Transverse colon (tissue), 4 donors: ENCODE measurements at regions not wholly inside any gene's neighbourhood (a gene's known extent, or its start where the extent isn't known, plus 50 kb on each side); places are given as distances from the start of the nearest gene placed in this dataset.

ENCODE experiments used
- DNase-seq: peaks from one replicate; pipeline ENCODE4 v3.0.0-alpha.2; 2019
- H3K27ac ChIP-seq, 4 donors: fragments of 200-600 bp; sonication (generic); 2 replicates each; pipeline ENCODE4 v1.5.1; 2016 to 2018; ENCODE audit warnings: inconsistent platforms in 4 of 4
- H3K27me3 ChIP-seq: fragments of 200-600 bp; sonication (generic); 2 replicates; pipeline ENCODE4 v1.5.1; 2017; ENCODE audit warnings: inconsistent platforms
- H3K36me3 ChIP-seq, 4 donors: fragments of 200-600 bp; sonication (generic); 2 replicates each; pipeline ENCODE4 v1.5.1; 2017 to 2019; ENCODE audit warnings: inconsistent platforms in 4 of 4
- H3K4me1 ChIP-seq, 4 donors: fragments of 200-600 bp; sonication (generic); 2 replicates each; pipeline ENCODE4 v1.5.1; 2017 to 2020; ENCODE audit warnings: inconsistent platforms in 4 of 4
- H3K4me3 ChIP-seq, 4 donors: fragments of 200-600 bp; sonication (generic); 1 replicate in 1 of 4; 2 replicates in 3 of 4; pipeline versions ENCODE4 v1.5.1 to v1.6.1; 2017 to 2019; ENCODE audit warnings: inconsistent platforms in 4 of 4
- H3K9me3 ChIP-seq, 2 donors: fragments of 200-600 bp; sonication (generic); 2 replicates each; pipeline ENCODE4 v1.5.1; 2017 to 2019; ENCODE audit warnings: inconsistent platforms in 2 of 2
- EP300 ChIP-seq: sonication (generic); formaldehyde crosslinking; IDR thresholded peaks from one replicate; pipeline ENCODE4 v1.6.1; 2017; ENCODE audit warnings: antibody characterized with exemption, low read depth
- POLR2A ChIP-seq: fragments of 450-650 bp; IDR thresholded peaks from one replicate; pipeline ENCODE4 v1.6.1; 2016; ENCODE audit warnings: antibody characterized with exemption, mild to moderate bottlenecking, moderate library complexity
- POLR2AphosphoS5 ChIP-seq, 3 donors: sonication (generic); formaldehyde crosslinking; IDR thresholded peaks; one replicate each; pipeline ENCODE4 v1.6.1; 2016; ENCODE audit warnings: antibody characterized with exemption in 3 of 3
- WGBS, 2 donors: methylation state at CpG; one replicate each; pipeline ENCODE4 v1.1.5; 2018; ENCODE audit warnings: low coverage in 1 of 2; 5-methylcytosine and 5-hydroxymethylcytosine counted together
- in situ Hi-C, 4 donors: fragments of 200-750 bp; cut with MboI; loops; one replicate each; pipeline versions ENCODE4 v1.15.0 to v1.15.1; 2017; ENCODE audit warnings: low sequenced_read_pairs in 3 of 4, low pct_ligation_motif_present in 1 of 4, low pct_unique_long_range_greater_than_20kb in 1 of 4
- intact Hi-C: fragments of 100-400 bp; cut with DNase I; formaldehyde crosslinking; loops from one replicate; pipeline ENCODE4 v1.15.1; 2023; ENCODE audit warnings: low total_unique reads
- TF ChIP-seq, protein P1 (sequence below), 5 experiments: fragments of 200-600 bp in 3 of 5; fragments of 450-650 bp in 2 of 5; sonication (generic) in 3 of 5; IDR thresholded peaks; 1 replicate in 2 of 5; 2 replicates in 3 of 5; pipeline ENCODE4 v1.5.1; 2016 to 2017; ENCODE audit warnings: antibody characterized with exemption in 5 of 5, inconsistent platforms in 3 of 5, mild to moderate bottlenecking in 2 of 5, moderate library complexity in 1 of 5

DNA sequence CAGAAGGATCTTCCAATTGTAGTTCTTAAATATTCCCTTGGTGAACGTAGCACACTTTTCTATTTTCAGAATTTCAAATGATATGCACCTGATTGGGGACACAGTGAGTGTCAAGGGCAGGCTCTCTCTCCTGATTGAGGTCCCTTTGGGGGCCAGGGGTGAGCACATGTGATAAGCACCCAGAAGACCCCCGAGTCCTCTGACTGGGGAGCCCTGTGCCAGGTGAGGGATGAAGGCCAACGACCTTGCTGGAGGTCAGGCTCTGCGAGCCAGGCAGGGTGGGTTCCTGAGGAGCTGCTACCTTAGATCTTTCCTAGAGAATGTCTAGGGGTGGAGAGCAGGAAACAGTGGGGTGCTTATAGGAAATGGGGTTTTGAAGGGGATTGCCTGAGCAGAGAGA is 1253.9 kb downstream of the BRD1 start:
- WGBS, 2 donors = 54 to 59% methylated on average over 2 to 4 of the region's 4 CpGs
- Histone ChIP-seq H3K4me3 (no peak overlapping the region), H3K27me3 (peaks cover 47% of the 10 kb centered on the region), H3K36me3 (no peaks in the 10 kb centered on the region), H3K4me1 (no peaks in the 10 kb centered on the region), H3K9me3 (no peaks in the 10 kb centered on the region), H3K27ac (no peak overlapping the region)
- in situ Hi-C loops (no loop called here), intact Hi-C loops (loop anchor here (10.0 kb wide), 1 partner anchor 731 kb away; no protein-coding TSS in a partner anchor)
- no peak for DNase-seq
- TF ChIP-seq EP300 (no peak), POLR2A (no peak), POLR2AphosphoS5 (IDR thresholded peaks at IDR 0.05) (no peak)
- TF ChIP-seq, protein P1, sequence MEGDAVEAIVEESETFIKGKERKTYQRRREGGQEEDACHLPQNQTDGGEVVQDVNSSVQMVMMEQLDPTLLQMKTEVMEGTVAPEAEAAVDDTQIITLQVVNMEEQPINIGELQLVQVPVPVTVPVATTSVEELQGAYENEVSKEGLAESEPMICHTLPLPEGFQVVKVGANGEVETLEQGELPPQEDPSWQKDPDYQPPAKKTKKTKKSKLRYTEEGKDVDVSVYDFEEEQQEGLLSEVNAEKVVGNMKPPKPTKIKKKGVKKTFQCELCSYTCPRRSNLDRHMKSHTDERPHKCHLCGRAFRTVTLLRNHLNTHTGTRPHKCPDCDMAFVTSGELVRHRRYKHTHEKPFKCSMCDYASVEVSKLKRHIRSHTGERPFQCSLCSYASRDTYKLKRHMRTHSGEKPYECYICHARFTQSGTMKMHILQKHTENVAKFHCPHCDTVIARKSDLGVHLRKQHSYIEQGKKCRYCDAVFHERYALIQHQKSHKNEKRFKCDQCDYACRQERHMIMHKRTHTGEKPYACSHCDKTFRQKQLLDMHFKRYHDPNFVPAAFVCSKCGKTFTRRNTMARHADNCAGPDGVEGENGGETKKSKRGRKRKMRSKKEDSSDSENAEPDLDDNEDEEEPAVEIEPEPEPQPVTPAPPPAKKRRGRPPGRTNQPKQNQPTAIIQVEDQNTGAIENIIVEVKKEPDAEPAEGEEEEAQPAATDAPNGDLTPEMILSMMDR (IDR thresholded peaks at IDR 0.05) = no peak

DNA sequence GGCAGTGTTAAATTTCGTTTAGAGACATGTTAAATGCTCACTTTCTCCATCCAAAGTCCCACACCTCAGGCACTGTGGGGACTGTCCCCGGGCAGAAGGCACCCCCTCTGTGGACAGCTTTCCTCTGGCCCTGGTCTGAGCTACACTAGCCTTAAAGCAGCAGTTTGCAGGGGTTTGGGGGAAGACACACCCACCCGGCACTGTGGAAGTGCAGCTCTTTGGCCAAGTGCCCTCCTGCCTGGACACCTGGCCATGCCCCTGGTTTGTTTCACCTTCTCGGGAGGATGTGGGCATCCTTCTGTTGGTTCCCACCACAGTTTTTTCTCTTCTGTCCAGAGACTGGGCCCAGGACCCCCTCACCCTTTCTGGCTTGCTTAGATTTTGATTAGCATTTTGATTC is 1254.7 kb downstream of the BRD1 start:
- 76 to 80% methylated on average over 1 to 4 of the region's 4 CpGs for WGBS, 2 donors
- intact Hi-C loops (loop anchor here (10.0 kb wide), 1 partner anchor 732 kb away; no protein-coding TSS in a partner anchor), in situ Hi-C loops (no loop called here)
- H3K27ac ChIP-seq = no peak overlapping the region
- H3K27me3 ChIP-seq = peaks cover 42% of the 10 kb centered on the region
- no peaks in the 10 kb centered on the region for H3K9me3 ChIP-seq
- DNase-seq = no peak
- H3K36me3 ChIP-seq = no peaks in the 10 kb centered on the region
- H3K4me3 ChIP-seq = no peak overlapping the region
- H3K4me1 ChIP-seq = no peaks in the 10 kb centered on the region
- TF ChIP-seq EP300 (no peak), POLR2AphosphoS5 (IDR thresholded peaks at IDR 0.05) (no peak), POLR2A (no peak)
- TF ChIP-seq, protein P1 (IDR thresholded peaks at IDR 0.05) = no peak

DNA sequence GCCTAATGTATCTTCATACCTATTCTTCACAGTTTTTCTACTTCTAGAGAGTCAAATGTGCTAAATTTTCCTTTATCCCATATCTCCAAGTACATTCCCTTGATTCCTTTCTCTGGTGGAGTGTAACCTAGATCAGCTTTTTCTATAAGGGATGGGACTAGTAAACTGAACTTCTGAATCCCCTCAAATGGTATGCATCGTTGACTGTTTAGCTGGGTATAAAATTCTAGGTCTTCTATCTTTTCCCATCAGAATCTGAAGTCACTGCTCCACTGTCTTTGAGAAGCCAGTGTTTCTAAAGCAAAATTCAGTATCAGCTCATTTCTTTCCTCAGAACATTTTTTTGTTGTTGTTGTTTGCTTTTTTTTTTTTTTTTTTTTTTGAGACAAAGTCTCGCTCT is 1256.8 kb downstream of the BRD1 start:
- intact Hi-C loops (loop anchor here (10.0 kb wide), 1 partner anchor 734 kb away; no protein-coding TSS in a partner anchor), in situ Hi-C loops (no loop called here)
- no peaks in the 10 kb centered on the region for H3K4me1 ChIP-seq
- no peak for TF ChIP-seq POLR2AphosphoS5 (IDR thresholded peaks at IDR 0.05)
- TF ChIP-seq, protein P1 (IDR thresholded peaks at IDR 0.05) = no peak
- TF ChIP-seq POLR2A = no peak
- no peak for TF ChIP-seq EP300
- peaks cover 22% of the 10 kb centered on the region for H3K27me3 ChIP-seq
- no peaks in the 10 kb centered on the region for H3K9me3 ChIP-seq
- no peak for DNase-seq
- no peak overlapping the region for H3K27ac ChIP-seq
- H3K4me3 ChIP-seq = no peak overlapping the region
- 90 to 93% methylated on average over 2 of the region's 2 CpGs for WGBS, 2 donors
- no peaks in the 10 kb centered on the region for H3K36me3 ChIP-seq

DNA sequence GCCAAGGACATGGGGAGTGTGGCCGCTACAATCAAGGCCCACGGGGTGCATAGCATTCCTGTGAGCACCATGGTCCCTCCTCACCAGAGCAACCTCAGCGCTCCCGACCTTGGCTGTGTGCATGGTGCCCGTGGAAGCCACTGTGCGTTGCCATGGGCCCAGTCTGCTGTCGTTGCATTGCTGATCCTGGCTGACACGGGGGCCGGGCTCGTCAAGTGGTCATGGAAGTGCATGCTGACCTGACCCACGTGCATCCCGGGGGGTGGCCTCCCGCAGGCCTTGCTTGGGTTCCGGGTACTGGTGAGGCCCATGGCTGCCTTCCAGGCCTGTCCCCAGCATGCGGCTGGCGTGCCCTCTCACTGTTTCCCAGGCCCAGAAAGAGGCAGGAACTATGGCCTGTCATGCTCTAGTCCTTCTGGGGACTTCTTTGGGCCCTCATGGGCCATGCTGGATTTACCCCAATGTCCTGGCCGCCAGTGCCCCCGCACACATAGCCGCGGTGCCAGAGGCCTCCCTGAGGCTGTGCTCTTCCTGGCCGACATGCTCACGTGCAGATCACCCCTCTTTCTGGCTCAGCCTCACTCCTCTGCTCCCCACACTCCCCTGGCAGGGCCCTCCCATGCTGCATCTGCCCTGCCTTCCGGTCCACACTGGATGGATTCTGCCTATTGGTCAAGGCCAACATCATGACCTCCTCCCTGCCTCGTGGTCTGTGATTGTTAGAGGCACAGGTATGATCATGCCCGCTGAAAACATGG is 1258.0 kb downstream of the BRD1 start:
- TF ChIP-seq EP300 = no peak
- no peak for TF ChIP-seq POLR2A
- TF ChIP-seq, protein P1 (IDR thresholded peaks at IDR 0.05) = no peak
- TF ChIP-seq POLR2AphosphoS5 (IDR thresholded peaks at IDR 0.05) = no peak
- Histone ChIP-seq H3K9me3 (no peaks in the 10 kb centered on the region), H3K4me3 (no peak overlapping the region), H3K27me3 (peaks cover 17% of the 10 kb centered on the region), H3K4me1 (no peaks in the 10 kb centered on the region), H3K27ac (no peak overlapping the region), H3K36me3 (no peaks in the 10 kb centered on the region)
- intact Hi-C loops (loop anchor here (10.0 kb wide), 2 partner anchors 735 to 835 kb away; no protein-coding TSS in a partner anchor), in situ Hi-C loops (no loop called here)
- no peak for DNase-seq
- 92% methylated on average over 23 of the region's 25 CpGs; no CpG with 5 or more reads in 1 of the 2 donors for WGBS, 2 donors
